ENCODE measurements at regions not wholly inside any gene's neighbourhood (a gene's known extent, or its start where the extent isn't known, plus 50 kb on each side); places are given as distances from the start of the nearest gene placed in this dataset.

GRCh38 chrX:28205905-28206304 is 224.7 kb upstream of the DCAF8L1 start:
- no peaks in the 10 kb centered on the region for H3K27me3 ChIP-seq (replicated peaks in 1 of 4; ENCODE audit: control extremely low read depth in 1 of 4, control insufficient read depth in 3 of 4, insufficient read depth in 4 of 4, low read length in 3 of 4)
- Mint-ChIP-seq H3K4me1 (no peaks in the 10 kb centered on the region), H3K9me3 (ENCODE audit: insufficient read depth) (no peaks in the 10 kb centered on the region), H3K27ac (no peak overlapping the region), H3K4me3 (no peak overlapping the region), H3K27me3 (no peaks in the 10 kb centered on the region)
- no peak overlapping the region for H3K9ac ChIP-seq (ENCODE audit: low read length)
- H4K20me1 ChIP-seq (ENCODE audit: control insufficient read depth, insufficient read depth, low read length, poor library complexity, severe bottlenecking) = no peaks in the 10 kb centered on the region
- no peak overlapping the region for H2AFZ ChIP-seq (ENCODE audit: insufficient read depth, low read depth, low read length, poor library complexity, severe bottlenecking)
- WGBS (ENCODE audit: insufficient coverage) = 86% methylated on average over 1 of the region's 2 CpGs
- H3K4me3 ChIP-seq (ENCODE audit: control extremely low read depth in 1 of 5, extremely low read depth in 1 of 5, insufficient read depth in 1 of 5, low read depth in 2 of 5, low read length in 4 of 5) = no peak overlapping the region
- POLR2A ChIA-PET = no interaction called here
- TF ChIP-seq, protein P1, sequence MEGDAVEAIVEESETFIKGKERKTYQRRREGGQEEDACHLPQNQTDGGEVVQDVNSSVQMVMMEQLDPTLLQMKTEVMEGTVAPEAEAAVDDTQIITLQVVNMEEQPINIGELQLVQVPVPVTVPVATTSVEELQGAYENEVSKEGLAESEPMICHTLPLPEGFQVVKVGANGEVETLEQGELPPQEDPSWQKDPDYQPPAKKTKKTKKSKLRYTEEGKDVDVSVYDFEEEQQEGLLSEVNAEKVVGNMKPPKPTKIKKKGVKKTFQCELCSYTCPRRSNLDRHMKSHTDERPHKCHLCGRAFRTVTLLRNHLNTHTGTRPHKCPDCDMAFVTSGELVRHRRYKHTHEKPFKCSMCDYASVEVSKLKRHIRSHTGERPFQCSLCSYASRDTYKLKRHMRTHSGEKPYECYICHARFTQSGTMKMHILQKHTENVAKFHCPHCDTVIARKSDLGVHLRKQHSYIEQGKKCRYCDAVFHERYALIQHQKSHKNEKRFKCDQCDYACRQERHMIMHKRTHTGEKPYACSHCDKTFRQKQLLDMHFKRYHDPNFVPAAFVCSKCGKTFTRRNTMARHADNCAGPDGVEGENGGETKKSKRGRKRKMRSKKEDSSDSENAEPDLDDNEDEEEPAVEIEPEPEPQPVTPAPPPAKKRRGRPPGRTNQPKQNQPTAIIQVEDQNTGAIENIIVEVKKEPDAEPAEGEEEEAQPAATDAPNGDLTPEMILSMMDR (IDR thresholded peaks at IDR 0.05) = no peak
- TF ChIP-seq EZH2 (IDR thresholded peaks at IDR 0.05; ENCODE audit: borderline replicate concordance, insufficient read depth, low read depth, low read length, poor library complexity, severe bottlenecking) = no peak
- CTCF ChIA-PET = no interaction called here
- H3K4me2 ChIP-seq (replicated peaks; ENCODE audit: low read depth, low read length, poor library complexity, severe bottlenecking) = no peak overlapping the region
- H3K9me3 ChIP-seq (ENCODE audit: control extremely low read depth in 1 of 3, control insufficient read depth in 2 of 3, insufficient read depth in 1 of 3, low read length in 2 of 3) = no peaks in the 10 kb centered on the region
- H3K36me3 ChIP-seq (replicated peaks in 1 of 2; ENCODE audit: control extremely low read depth in 1 of 2, control insufficient read depth in 1 of 2, extremely low read depth in 1 of 2, insufficient read depth in 2 of 2, low read length in 1 of 2) = no peaks in the 10 kb centered on the region
- ATAC-seq (ENCODE audit: low read depth) = no peak
- H3K4me1 ChIP-seq (ENCODE audit: control insufficient read depth in 2 of 2, insufficient read depth in 2 of 2, low read length in 2 of 2) = no peaks in the 10 kb centered on the region
- intact Hi-C loops (cut with micrococcal nuclease) = no loop called here
- DNase-seq = no peak
- no peaks in the 10 kb centered on the region for H3K79me2 ChIP-seq (ENCODE audit: control insufficient read depth, insufficient read depth, low read length)
- no peak overlapping the region for H3K27ac ChIP-seq (ENCODE audit: low read length in 2 of 2)

GRCh38 chrX:28205126-28205525 is 223.9 kb upstream of the DCAF8L1 start:
- H3K27me3 Mint-ChIP-seq = no peaks in the 10 kb centered on the region
- no peaks in the 10 kb centered on the region for H3K9me3 ChIP-seq (ENCODE audit: control extremely low read depth in 1 of 3, control insufficient read depth in 2 of 3, insufficient read depth in 1 of 3, low read length in 2 of 3)
- intact Hi-C loops (cut with micrococcal nuclease) = no loop called here
- H3K36me3 ChIP-seq (replicated peaks in 1 of 2; ENCODE audit: control extremely low read depth in 1 of 2, control insufficient read depth in 1 of 2, extremely low read depth in 1 of 2, insufficient read depth in 2 of 2, low read length in 1 of 2) = no peaks in the 10 kb centered on the region
- TF ChIP-seq, protein P1 (IDR thresholded peaks at IDR 0.05) = no peak
- no peak for TF ChIP-seq EZH2 (IDR thresholded peaks at IDR 0.05; ENCODE audit: borderline replicate concordance, insufficient read depth, low read depth, low read length, poor library complexity, severe bottlenecking)
- no peaks in the 10 kb centered on the region for H4K20me1 ChIP-seq (ENCODE audit: control insufficient read depth, insufficient read depth, low read length, poor library complexity, severe bottlenecking)
- H3K4me3 Mint-ChIP-seq = no peak overlapping the region
- ATAC-seq (ENCODE audit: low read depth) (no peak), DNase-seq (no peak)
- POLR2A ChIA-PET = no interaction called here
- CTCF ChIA-PET = no interaction called here
- no peak overlapping the region for H3K27ac Mint-ChIP-seq
- no peak overlapping the region for H2AFZ ChIP-seq (ENCODE audit: insufficient read depth, low read depth, low read length, poor library complexity, severe bottlenecking)
- H3K4me1 Mint-ChIP-seq = no peaks in the 10 kb centered on the region
- no peaks in the 10 kb centered on the region for H3K9me3 Mint-ChIP-seq (ENCODE audit: insufficient read depth)
- H3K9ac ChIP-seq (ENCODE audit: low read length) = no peak overlapping the region
- H3K4me1 ChIP-seq (ENCODE audit: control insufficient read depth in 2 of 2, insufficient read depth in 2 of 2, low read length in 2 of 2) = no peaks in the 10 kb centered on the region
- H3K27ac ChIP-seq (ENCODE audit: low read length in 2 of 2) = no peak overlapping the region
- H3K27me3 ChIP-seq (replicated peaks in 1 of 4; ENCODE audit: control extremely low read depth in 1 of 4, control insufficient read depth in 3 of 4, insufficient read depth in 4 of 4, low read length in 3 of 4) = no peaks in the 10 kb centered on the region
- no peak overlapping the region for H3K4me3 ChIP-seq (ENCODE audit: control extremely low read depth in 1 of 5, extremely low read depth in 1 of 5, insufficient read depth in 1 of 5, low read depth in 2 of 5, low read length in 4 of 5)
- no peaks in the 10 kb centered on the region for H3K79me2 ChIP-seq (ENCODE audit: control insufficient read depth, insufficient read depth, low read length)
- no peak overlapping the region for H3K4me2 ChIP-seq (replicated peaks; ENCODE audit: low read depth, low read length, poor library complexity, severe bottlenecking)
